Activated CD8-positive, alpha-beta T cell treated with anti-CD3 and anti-CD28 coated beads for 36 hours (primary cell): ENCODE measurements at regions not wholly inside any gene's neighbourhood (a gene's known extent, or its start where the extent isn't known, plus 50 kb on each side); places are given as distances from the start of the nearest gene placed in this dataset.

Source experiments
- ATAC-seq: fragments of 200-7000 bp; cut with Tn5 transposase; one replicate; pipeline ENCODE4 v1.10.0; 2021; ENCODE audit warnings: mild to moderate bottlenecking, moderate library complexity
- CTCF ChIA-PET: fragments of 350-600 bp; sonication (Branson Sonifier 250); formaldehyde crosslinking; loops from one replicate; lab custom pipeline; 2021; ENCODE audit warnings: antibody characterized with exemption; lab: Charles Lee
- POLR2A ChIA-PET: fragments of 350-600 bp; sonication (Branson Sonifier 250); formaldehyde crosslinking; loops from one replicate; lab custom pipeline; 2021; ENCODE audit warnings: antibody characterized with exemption; lab: Charles Lee
- DNase-seq: peaks from one replicate; pipeline ENCODE4 v3.0.0-alpha.2; 2020
- H3K27ac Mint-ChIP-seq: one replicate; pipeline ENCODE4 v1.8.0; 2021; ENCODE audit warnings: mild to moderate bottlenecking, mixed read lengths
- H3K27me3 Mint-ChIP-seq: one replicate; pipeline ENCODE4 v1.8.0; 2021; ENCODE audit warnings: mixed read lengths
- H3K36me3 Mint-ChIP-seq: one replicate; pipeline ENCODE4 v1.8.0; 2021; ENCODE audit warnings: low read depth, mixed read lengths
- H3K4me1 Mint-ChIP-seq: one replicate; pipeline ENCODE4 v1.8.0; 2021; ENCODE audit warnings: low read depth, mixed read lengths
- H3K4me3 Mint-ChIP-seq: one replicate; pipeline ENCODE4 v1.8.0; 2021; ENCODE audit warnings: mild to moderate bottlenecking, moderate library complexity, mixed read lengths
- H3K9me3 Mint-ChIP-seq: one replicate; pipeline ENCODE4 v1.8.0; 2021; ENCODE audit warnings: mixed read lengths
- intact Hi-C: fragments of 100-400 bp; cut with micrococcal nuclease; formaldehyde crosslinking; loops from one replicate; pipeline ENCODE4 v1.10.0; 2022
- TF ChIP-seq, protein P1 (sequence below): fragments of 200-600 bp; IDR thresholded peaks from one replicate; pipeline ENCODE4 v1.8.0; 2022; ENCODE audit warnings: antibody characterized with exemption, mild to moderate bottlenecking

DNA sequence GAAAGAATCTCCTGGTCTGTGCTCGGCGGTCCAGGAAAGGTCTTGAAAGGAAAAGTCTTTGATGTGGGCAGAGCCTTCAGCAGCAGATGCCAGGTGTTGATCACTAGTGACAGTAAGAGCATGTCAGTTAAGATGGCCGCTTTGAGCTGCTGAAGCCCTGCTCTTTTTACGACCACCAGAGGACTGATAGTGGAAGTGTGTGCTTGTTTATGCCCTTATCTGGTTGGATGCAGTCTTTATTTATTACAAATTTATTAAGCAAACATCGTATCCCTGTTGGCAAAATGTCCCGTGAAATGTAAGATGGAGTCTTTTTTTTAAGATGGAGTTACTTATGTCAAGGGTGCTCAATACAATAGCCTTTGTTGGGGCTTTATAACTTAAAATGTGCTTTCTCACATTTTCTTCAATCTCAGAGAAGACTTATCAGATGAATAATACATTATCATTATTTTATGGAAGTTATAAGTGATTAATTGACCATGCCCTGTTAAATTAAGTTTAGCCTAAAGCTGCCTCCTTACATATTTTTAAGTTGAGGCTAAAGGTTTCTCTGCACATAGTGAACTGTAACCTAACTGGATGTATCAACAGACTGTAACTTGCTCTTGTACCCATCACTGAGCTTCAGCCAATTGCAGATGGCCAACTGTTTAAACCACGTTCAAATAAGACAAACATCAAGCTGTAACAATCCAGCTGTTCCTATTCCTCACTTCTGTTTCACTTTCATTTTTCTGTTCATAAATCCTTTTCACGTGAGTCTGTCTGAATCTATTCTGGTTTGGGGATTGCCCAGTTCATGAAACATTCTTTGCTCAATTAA lies 97.4 kb upstream of the PIK3CG start:
- Mint-ChIP-seq H3K9me3 (peaks cover 3% of the 10 kb centered on the region), H3K36me3 (peaks cover 2% of the 10 kb centered on the region), H3K27me3 (no peaks in the 10 kb centered on the region), H3K27ac (peak overlapping the region; percentile 86), H3K4me1 (peaks cover 49% of the 10 kb centered on the region), H3K4me3 (peak overlapping the region; percentile 34)
- TF ChIP-seq, protein P1, sequence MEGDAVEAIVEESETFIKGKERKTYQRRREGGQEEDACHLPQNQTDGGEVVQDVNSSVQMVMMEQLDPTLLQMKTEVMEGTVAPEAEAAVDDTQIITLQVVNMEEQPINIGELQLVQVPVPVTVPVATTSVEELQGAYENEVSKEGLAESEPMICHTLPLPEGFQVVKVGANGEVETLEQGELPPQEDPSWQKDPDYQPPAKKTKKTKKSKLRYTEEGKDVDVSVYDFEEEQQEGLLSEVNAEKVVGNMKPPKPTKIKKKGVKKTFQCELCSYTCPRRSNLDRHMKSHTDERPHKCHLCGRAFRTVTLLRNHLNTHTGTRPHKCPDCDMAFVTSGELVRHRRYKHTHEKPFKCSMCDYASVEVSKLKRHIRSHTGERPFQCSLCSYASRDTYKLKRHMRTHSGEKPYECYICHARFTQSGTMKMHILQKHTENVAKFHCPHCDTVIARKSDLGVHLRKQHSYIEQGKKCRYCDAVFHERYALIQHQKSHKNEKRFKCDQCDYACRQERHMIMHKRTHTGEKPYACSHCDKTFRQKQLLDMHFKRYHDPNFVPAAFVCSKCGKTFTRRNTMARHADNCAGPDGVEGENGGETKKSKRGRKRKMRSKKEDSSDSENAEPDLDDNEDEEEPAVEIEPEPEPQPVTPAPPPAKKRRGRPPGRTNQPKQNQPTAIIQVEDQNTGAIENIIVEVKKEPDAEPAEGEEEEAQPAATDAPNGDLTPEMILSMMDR: no peak
- DNase-seq (no peak), ATAC-seq (peak; percentile 53)
- ChIA-PET CTCF (interaction anchor here (0.7 to 3.3 kb wide), 6 partner anchors 8 to 382 kb away, joined by 3 to 14 read pairs (median 3); partner anchors contain the start of gene CCDC71L), POLR2A (interaction anchor here (1.2 to 1.5 kb wide), 2 partner anchors 20 to 108 kb away, joined by 3 read pairs; no protein-coding TSS in a partner anchor)
- intact Hi-C loops: no loop called here

DNA sequence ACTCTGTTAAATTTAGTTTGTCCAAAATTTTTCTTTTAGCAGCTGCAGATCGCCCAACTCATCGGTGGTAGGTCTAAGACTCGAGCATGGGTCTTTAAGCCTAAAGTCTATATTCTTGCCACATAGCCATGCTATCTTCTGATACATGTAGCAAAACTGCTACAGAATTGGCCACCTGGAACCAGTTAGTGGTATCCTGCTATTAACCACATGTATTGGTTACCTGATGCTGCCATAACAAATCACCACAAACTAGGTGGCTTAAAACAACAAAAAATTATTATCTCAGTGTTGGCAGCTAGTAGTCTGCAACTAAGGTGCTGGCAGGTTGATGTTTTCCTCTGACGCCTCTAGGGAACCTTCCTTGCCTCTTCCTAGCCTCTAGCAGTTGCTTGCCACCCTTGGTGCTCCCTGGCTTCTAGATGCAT lies 96.7 kb upstream of the PIK3CG start:
- peaks cover 54% of the 10 kb centered on the region for H3K4me1 Mint-ChIP-seq
- H3K36me3 Mint-ChIP-seq: peaks cover 5% of the 10 kb centered on the region
- intact Hi-C loops: no loop called here
- ChIA-PET POLR2A (interaction anchor here (1.2 to 1.5 kb wide), 2 partner anchors 21 to 108 kb away, joined by 3 read pairs; no protein-coding TSS in a partner anchor), CTCF (interaction anchor here (0.8 to 3.3 kb wide), 5 partner anchors 9 to 110 kb away, joined by 3 to 14 read pairs (median 3); partner anchors contain the start of gene CCDC71L)
- TF ChIP-seq, protein P1: no peak
- DNase-seq (no peak), ATAC-seq (peak; percentile 15)
- no peaks in the 10 kb centered on the region for H3K27me3 Mint-ChIP-seq
- H3K4me3 Mint-ChIP-seq: peak overlapping the region; percentile 34
- H3K9me3 Mint-ChIP-seq: peaks cover 3% of the 10 kb centered on the region
- peak overlapping the region; percentile 86 for H3K27ac Mint-ChIP-seq

DNA sequence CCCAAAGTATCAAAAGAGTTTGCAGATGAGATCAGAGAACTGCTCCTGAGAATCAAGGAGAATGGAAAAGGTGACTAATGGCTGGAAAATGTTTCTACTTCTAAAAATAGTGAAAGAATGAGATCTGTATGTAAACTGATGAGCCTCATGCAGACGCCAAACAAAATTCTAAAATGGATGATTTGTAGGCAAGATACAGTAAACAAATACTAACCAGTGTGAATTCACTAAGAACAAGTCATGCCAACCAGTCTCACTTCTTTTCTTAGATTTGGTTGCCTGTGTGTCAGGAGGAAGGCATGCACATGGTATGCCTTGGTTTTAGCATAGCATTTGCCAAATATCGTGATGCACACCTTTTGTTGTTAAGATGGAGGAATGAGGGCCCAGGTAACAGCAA lies 94.9 kb upstream of the PIK3CG start:
- Mint-ChIP-seq H3K27me3 (no peaks in the 10 kb centered on the region), H3K9me3 (peaks cover 10% of the 10 kb centered on the region), H3K4me1 (peaks cover 64% of the 10 kb centered on the region), H3K27ac (peak overlapping the region; percentile 16), H3K4me3 (no peak overlapping the region), H3K36me3 (peaks cover 12% of the 10 kb centered on the region)
- ChIA-PET CTCF (interaction anchor here (1.2 kb wide), 1 partner anchor 110 kb away, joined by 3 read pairs; the partner anchor contains the start of gene CCDC71L), POLR2A (no interaction called here)
- ATAC-seq (no peak), DNase-seq (no peak)
- TF ChIP-seq, protein P1: no peak
- intact Hi-C loops: no loop called here

DNA sequence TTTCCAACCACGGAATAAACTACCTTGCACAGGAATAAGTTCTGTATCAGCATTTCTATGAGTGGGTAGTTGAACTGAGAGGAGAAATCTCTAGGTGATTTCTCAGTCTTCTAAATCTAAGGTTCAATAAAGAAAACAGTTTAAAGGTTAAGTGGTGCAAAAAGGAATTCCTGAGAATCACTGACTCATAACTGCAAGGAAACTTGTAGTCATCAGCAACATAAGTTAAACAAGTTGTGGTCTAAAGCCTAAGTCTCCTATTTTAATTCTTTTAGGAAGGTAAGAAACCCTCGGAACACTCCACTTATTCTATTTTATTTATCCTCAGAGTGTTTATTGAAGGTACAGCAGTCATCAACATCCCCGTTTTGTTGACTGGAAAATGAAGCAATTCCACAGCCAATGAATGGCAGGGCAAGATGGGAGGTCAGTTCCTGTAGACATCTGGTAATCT lies 92.4 kb upstream of the PIK3CG start:
- Mint-ChIP-seq H3K27ac (peak overlapping the region; percentile 94), H3K27me3 (no peaks in the 10 kb centered on the region), H3K9me3 (peaks cover 17% of the 10 kb centered on the region), H3K4me1 (peaks cover 58% of the 10 kb centered on the region), H3K4me3 (no peak overlapping the region), H3K36me3 (peaks cover 14% of the 10 kb centered on the region)
- TF ChIP-seq, protein P1: no peak
- DNase-seq: no peak
- CTCF ChIA-PET: no interaction called here
- peak; percentile 77 for ATAC-seq
- POLR2A ChIA-PET: no interaction called here
- intact Hi-C loops: no loop called here

DNA sequence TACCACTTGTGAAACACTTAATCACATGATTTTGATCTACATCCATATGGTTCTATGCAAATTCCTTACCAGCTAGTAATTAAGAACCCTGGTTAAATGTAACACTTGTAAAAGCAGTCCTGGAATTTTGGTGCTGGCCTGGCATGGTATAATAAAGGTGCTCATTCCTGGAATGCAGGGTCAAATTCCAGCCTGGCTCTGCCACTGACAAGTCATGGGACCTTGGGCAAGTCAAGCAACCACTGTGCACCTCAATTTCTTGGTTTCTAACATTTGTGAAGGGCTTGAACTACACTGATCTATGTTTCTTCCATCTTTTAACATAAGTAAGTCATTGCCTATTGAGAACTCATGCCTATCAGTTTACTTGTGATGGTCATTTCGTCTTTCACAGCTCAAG lies 91.9 kb upstream of the PIK3CG start:
- Mint-ChIP-seq H3K36me3 (peaks cover 14% of the 10 kb centered on the region), H3K9me3 (peaks cover 17% of the 10 kb centered on the region), H3K27ac (peak overlapping the region; percentile 92), H3K4me1 (peaks cover 53% of the 10 kb centered on the region), H3K4me3 (no peak overlapping the region), H3K27me3 (no peaks in the 10 kb centered on the region)
- ChIA-PET CTCF (interaction anchor here (3.1 kb wide), 1 partner anchor 37 kb away, joined by 9 read pairs; no protein-coding TSS in a partner anchor), POLR2A (no interaction called here)
- no peak for DNase-seq
- ATAC-seq: no peak
- intact Hi-C loops: no loop called here
- TF ChIP-seq, protein P1: no peak
